ENCODE measurements at regions not wholly inside any gene's neighbourhood (a gene's known extent, or its start where the extent isn't known, plus 50 kb on each side); places are given as distances from the start of the nearest gene placed in this dataset.
A peak's percentile ranks its signal among the peaks of the same experiment; 100 is the strongest.

GRCh38 chr18:45119876-45120275, 439.2 kb downstream of the SETBP1 start:
- no peak for DNase-seq (ENCODE audit: low spot score)

GRCh38 chr18:45121146-45121545, 440.5 kb downstream of the SETBP1 start:
- DNase-seq (ENCODE audit: low spot score) = no peak

- DNase-seq (ENCODE audit: low spot score) = no peak
Measured at GRCh38 chr18:45122506-45122905, 441.8 kb downstream of the SETBP1 start.

GRCh38 chr18:45127405-45127804, 446.7 kb downstream of the SETBP1 start:
- DNase-seq (ENCODE audit: low spot score) = no peak

- no peak for DNase-seq (ENCODE audit: low spot score)
Measured at GRCh38 chr18:45133276-45133675, 452.6 kb downstream of the SETBP1 start.

GRCh38 chr18:45136381-45137086, 455.8 kb downstream of the SETBP1 start:
- DNase-seq (ENCODE audit: low spot score) = no peak

- no peak for DNase-seq (ENCODE audit: low spot score)
Measured at GRCh38 chr18:45137087-45137419, 456.4 kb downstream of the SETBP1 start.

- DNase-seq (ENCODE audit: low spot score) = no peak
Measured at GRCh38 chr18:45139478-45139877, 458.8 kb downstream of the SETBP1 start.

GRCh38 chr18:45142868-45143267, 462.2 kb downstream of the SETBP1 start:
- DNase-seq (ENCODE audit: low spot score) = no peak

- DNase-seq (ENCODE audit: low spot score) = no peak
Measured at GRCh38 chr18:45149712-45150111, 465.6 kb upstream of the SLC14A2 start.

- no peak for DNase-seq (ENCODE audit: low spot score)
Measured at GRCh38 chr18:45151645-45152044, 463.6 kb upstream of the SLC14A2 start.

GRCh38 chr18:45155526-45155925, 459.8 kb upstream of the SLC14A2 start:
- no peak for DNase-seq (ENCODE audit: low spot score)

GRCh38 chr18:45156946-45157345, 458.3 kb upstream of the SLC14A2 start:
- no peak for DNase-seq (ENCODE audit: low spot score)

- DNase-seq (ENCODE audit: low spot score) = no peak
Measured at GRCh38 chr18:45157576-45157975, 457.7 kb upstream of the SLC14A2 start.

GRCh38 chr18:45161850-45162249, 453.4 kb upstream of the SLC14A2 start:
- no peak for DNase-seq (ENCODE audit: low spot score)

GRCh38 chr18:45163871-45164270, 451.4 kb upstream of the SLC14A2 start:
- DNase-seq (ENCODE audit: low spot score) = no peak

- no peak for DNase-seq (ENCODE audit: low spot score)
Measured at GRCh38 chr18:45164551-45164950, 450.7 kb upstream of the SLC14A2 start.

GRCh38 chr18:45165176-45165713, 450.0 kb upstream of the SLC14A2 start:
- peak; percentile 9 for DNase-seq (ENCODE audit: low spot score)

- DNase-seq (ENCODE audit: low spot score) = no peak
Measured at GRCh38 chr18:45165871-45166270, 449.4 kb upstream of the SLC14A2 start.

GRCh38 chr18:45166341-45166835, 448.9 kb upstream of the SLC14A2 start:
- no peak for DNase-seq (ENCODE audit: low spot score)

- no peak for DNase-seq (ENCODE audit: low spot score)
Measured at GRCh38 chr18:45166836-45167551, 448.3 kb upstream of the SLC14A2 start.

GRCh38 chr18:45167631-45168280, 447.5 kb upstream of the SLC14A2 start:
- DNase-seq (ENCODE audit: low spot score) = no peak

Measured in globus pallidus (tissue), 1 donor.